Hepatocyte (in vitro differentiated cells): ENCODE measurements at regions not wholly inside any gene's neighbourhood (a gene's known extent, or its start where the extent isn't known, plus 50 kb on each side); places are given as distances from the start of the nearest gene placed in this dataset.

Source experiments
- EZH2 ChIP-seq: fragments of 200-600 bp; sonication (generic); IDR thresholded peaks from 2 replicates; pipeline ENCODE4 v1.6.1; 2016; ENCODE audit warnings: antibody characterized with exemption, mild to moderate bottlenecking, borderline replicate concordance
- EZH2phosphoT487 ChIP-seq: fragments of 200-600 bp; sonication (generic); IDR thresholded peaks from one replicate; pipeline ENCODE4 v1.6.1; 2018; ENCODE audit warnings: antibody characterized with exemption, mild to moderate bottlenecking, low read depth, moderate library complexity; ENCODE audit not compliant: unreplicated experiment, severe bottlenecking
- TF ChIP-seq, protein P1 (sequence below): fragments of 200-600 bp; sonication (generic); IDR thresholded peaks from 2 replicates; pipeline ENCODE4 v1.5.1; 2016; ENCODE audit warnings: antibody characterized with exemption, mild to moderate bottlenecking; ENCODE audit not compliant: poor library complexity

- TF ChIP-seq EZH2 (no peak), EZH2phosphoT487 (no peak)
- TF ChIP-seq, protein P1, sequence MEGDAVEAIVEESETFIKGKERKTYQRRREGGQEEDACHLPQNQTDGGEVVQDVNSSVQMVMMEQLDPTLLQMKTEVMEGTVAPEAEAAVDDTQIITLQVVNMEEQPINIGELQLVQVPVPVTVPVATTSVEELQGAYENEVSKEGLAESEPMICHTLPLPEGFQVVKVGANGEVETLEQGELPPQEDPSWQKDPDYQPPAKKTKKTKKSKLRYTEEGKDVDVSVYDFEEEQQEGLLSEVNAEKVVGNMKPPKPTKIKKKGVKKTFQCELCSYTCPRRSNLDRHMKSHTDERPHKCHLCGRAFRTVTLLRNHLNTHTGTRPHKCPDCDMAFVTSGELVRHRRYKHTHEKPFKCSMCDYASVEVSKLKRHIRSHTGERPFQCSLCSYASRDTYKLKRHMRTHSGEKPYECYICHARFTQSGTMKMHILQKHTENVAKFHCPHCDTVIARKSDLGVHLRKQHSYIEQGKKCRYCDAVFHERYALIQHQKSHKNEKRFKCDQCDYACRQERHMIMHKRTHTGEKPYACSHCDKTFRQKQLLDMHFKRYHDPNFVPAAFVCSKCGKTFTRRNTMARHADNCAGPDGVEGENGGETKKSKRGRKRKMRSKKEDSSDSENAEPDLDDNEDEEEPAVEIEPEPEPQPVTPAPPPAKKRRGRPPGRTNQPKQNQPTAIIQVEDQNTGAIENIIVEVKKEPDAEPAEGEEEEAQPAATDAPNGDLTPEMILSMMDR, result no peak
Observed at GRCh38 chr11:130554241-130555055, 106.0 kb downstream of the ADAMTS15 start.
